HG02885 (cell line): ENCODE measurements at regions not wholly inside any gene's neighbourhood (a gene's known extent, or its start where the extent isn't known, plus 50 kb on each side); places are given as distances from the start of the nearest gene placed in this dataset.

Source experiments
- ATAC-seq: cut with Tn5 transposase; IDR thresholded peaks from one replicate; pipeline ENCODE4 v1.9.1; 2021; ENCODE audit warnings: mild to moderate bottlenecking; ENCODE audit not compliant: unreplicated experiment, poor library complexity

GRCh38 chr2:15761056-15761455 lies 169.4 kb downstream of the DDX1 start:
- ATAC-seq: no peak

- no peak for ATAC-seq
These were observed 170.2 kb downstream of the DDX1 start for GRCh38 chr2:15761910-15762309.

GRCh38 chr2:15762449-15762848 lies 170.8 kb downstream of the DDX1 start:
- ATAC-seq: no peak

GRCh38 chr2:15763106-15763821 lies 171.6 kb downstream of the DDX1 start:
- no peak for ATAC-seq

- ATAC-seq: no peak
These were observed 172.4 kb downstream of the DDX1 start for GRCh38 chr2:15763822-15764682.

GRCh38 chr2:15764683-15765011 lies 173.0 kb downstream of the DDX1 start:
- no peak for ATAC-seq

- no peak for ATAC-seq
These were observed 173.5 kb downstream of the DDX1 start for GRCh38 chr2:15765211-15765610.

GRCh38 chr2:15765686-15766302 lies 174.1 kb downstream of the DDX1 start:
- no peak for ATAC-seq

- no peak for ATAC-seq
These were observed 174.0 kb upstream of the MYCN start for GRCh38 chr2:15766303-15766861.

- ATAC-seq: no peak
These were observed 173.3 kb upstream of the MYCN start for GRCh38 chr2:15766911-15767597.

- ATAC-seq: no peak
These were observed 172.7 kb upstream of the MYCN start for GRCh38 chr2:15767679-15768078.

GRCh38 chr2:15768142-15768541 lies 172.2 kb upstream of the MYCN start:
- ATAC-seq: no peak

GRCh38 chr2:15768615-15769014 lies 171.7 kb upstream of the MYCN start:
- no peak for ATAC-seq

GRCh38 chr2:15769235-15769634 lies 171.1 kb upstream of the MYCN start:
- no peak for ATAC-seq

GRCh38 chr2:15769676-15770547 lies 170.4 kb upstream of the MYCN start:
- ATAC-seq: no peak

GRCh38 chr2:15770606-15771005 lies 169.7 kb upstream of the MYCN start:
- ATAC-seq: no peak

- ATAC-seq: no peak
These were observed 169.2 kb upstream of the MYCN start for GRCh38 chr2:15771124-15771523.

- no peak for ATAC-seq
These were observed 168.2 kb upstream of the MYCN start for GRCh38 chr2:15772086-15772595.

- ATAC-seq: no peak
These were observed 167.7 kb upstream of the MYCN start for GRCh38 chr2:15772681-15773080.
